Mucosa of descending colon (tissue), 3 donors: ENCODE measurements at regions not wholly inside any gene's neighbourhood (a gene's known extent, or its start where the extent isn't known, plus 50 kb on each side); places are given as distances from the start of the nearest gene placed in this dataset.
"Not testable (repeated sequence)": the region's sequence is repeated elsewhere in the genome, so short reads cannot be mapped to it uniquely, and the experiment has no call there.

Source experiments
- ATAC-seq: fragments of 200-7000 bp; cut with Tn5 transposase; one replicate; pipeline ENCODE4 v1.9.1; 2020; ENCODE audit warnings: mild to moderate bottlenecking, moderate library complexity
- DNase-seq, 3 donors: peaks; one replicate each; pipeline ENCODE4 v3.0.0-alpha.2; 2020
- H3K36me3 ChIP-seq: fragments of 200-600 bp; one replicate; pipeline ENCODE4 v1.8.0; 2021; ENCODE audit warnings: low read depth, mild to moderate bottlenecking
- H3K4me1 ChIP-seq: fragments of 200-600 bp; one replicate; pipeline ENCODE4 v1.8.0; 2021; ENCODE audit warnings: low read depth, mild to moderate bottlenecking
- H3K4me3 ChIP-seq: fragments of 200-600 bp; one replicate; pipeline ENCODE4 v1.8.0; 2021; ENCODE audit warnings: mild to moderate bottlenecking
- H3K9me3 ChIP-seq: fragments of 200-600 bp; one replicate; pipeline ENCODE4 v1.8.0; 2021; ENCODE audit warnings: mild to moderate bottlenecking
- intact Hi-C, 2 donors: fragments of 100-400 bp; cut with DNase I in 1 of 2; cut with micrococcal nuclease in 1 of 2; formaldehyde crosslinking; loops; one replicate each; pipeline versions ENCODE4 v1.11.0 to v1.11.1; 2022; cut with DNase I, micrococcal nuclease
- TF ChIP-seq, protein P1 (sequence below): fragments of 200-600 bp; IDR thresholded peaks from one replicate; pipeline ENCODE4 v1.8.0; 2022; ENCODE audit warnings: antibody characterized with exemption, mild to moderate bottlenecking
- donor health status: DM: no; HTN: no; CAD: no; lungs with moderate emphysema.
- donor health status: DM: no; HTN: no; CAD: no.
- donor health status: DM: no; HTN: yes; CAD: no.

DNA sequence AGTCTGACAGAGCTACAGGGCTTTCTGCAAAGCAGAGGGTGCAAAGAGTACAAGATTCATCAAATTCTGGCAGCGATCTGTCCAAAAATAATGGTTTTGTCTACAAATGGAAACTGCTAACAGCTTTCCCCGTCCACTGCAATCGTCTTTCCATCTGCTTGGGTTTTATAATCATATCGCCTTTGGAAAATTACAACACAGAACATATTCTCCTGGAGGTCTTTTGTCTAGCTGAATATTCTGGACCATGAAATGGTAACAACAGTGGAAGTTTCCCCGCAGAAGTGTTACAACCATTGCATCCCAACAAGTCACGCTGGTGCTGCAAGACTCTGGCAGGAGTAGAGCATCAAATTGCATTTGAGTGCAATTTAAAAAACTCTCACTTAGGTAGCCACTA, 101.2 kb upstream of the BOD1L1 start:
- TF ChIP-seq, protein P1, sequence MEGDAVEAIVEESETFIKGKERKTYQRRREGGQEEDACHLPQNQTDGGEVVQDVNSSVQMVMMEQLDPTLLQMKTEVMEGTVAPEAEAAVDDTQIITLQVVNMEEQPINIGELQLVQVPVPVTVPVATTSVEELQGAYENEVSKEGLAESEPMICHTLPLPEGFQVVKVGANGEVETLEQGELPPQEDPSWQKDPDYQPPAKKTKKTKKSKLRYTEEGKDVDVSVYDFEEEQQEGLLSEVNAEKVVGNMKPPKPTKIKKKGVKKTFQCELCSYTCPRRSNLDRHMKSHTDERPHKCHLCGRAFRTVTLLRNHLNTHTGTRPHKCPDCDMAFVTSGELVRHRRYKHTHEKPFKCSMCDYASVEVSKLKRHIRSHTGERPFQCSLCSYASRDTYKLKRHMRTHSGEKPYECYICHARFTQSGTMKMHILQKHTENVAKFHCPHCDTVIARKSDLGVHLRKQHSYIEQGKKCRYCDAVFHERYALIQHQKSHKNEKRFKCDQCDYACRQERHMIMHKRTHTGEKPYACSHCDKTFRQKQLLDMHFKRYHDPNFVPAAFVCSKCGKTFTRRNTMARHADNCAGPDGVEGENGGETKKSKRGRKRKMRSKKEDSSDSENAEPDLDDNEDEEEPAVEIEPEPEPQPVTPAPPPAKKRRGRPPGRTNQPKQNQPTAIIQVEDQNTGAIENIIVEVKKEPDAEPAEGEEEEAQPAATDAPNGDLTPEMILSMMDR, result no peak
- Histone ChIP-seq H3K9me3 (no peaks in the 10 kb centered on the region), H3K36me3 (no peaks in the 10 kb centered on the region), H3K4me1 (no peaks in the 10 kb centered on the region), H3K4me3 (no peak overlapping the region)
- intact Hi-C loops, result no loop called here
- no peak for ATAC-seq
- DNase-seq, result no peak

DNA sequence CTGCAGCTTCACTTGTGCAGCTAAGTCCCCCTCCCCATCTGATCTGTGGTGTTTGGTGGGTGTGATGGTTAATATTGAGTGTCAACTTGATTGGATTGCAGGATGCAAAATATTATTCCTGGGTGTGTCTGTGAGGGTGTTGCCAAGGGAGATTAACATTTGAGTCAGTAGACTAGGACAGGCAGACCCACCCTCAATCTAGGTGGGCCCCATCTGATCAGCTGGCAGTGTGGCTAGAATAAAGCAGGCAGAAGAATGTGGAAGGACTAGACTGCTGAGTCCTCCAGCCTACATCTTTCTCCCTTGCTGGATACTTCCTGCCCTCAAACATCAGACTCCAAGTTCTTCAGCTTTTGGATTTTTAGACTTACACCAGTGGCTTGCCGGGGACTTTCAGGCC, 103.5 kb upstream of the BOD1L1 start:
- TF ChIP-seq, protein P1, result no peak
- H3K4me3 ChIP-seq, result no peak overlapping the region
- ATAC-seq, result no peak
- no peak for DNase-seq
- H3K4me1 ChIP-seq, result no peaks in the 10 kb centered on the region
- H3K9me3 ChIP-seq, result no peaks in the 10 kb centered on the region
- no peaks in the 10 kb centered on the region for H3K36me3 ChIP-seq
- intact Hi-C loops, result no loop called here

DNA sequence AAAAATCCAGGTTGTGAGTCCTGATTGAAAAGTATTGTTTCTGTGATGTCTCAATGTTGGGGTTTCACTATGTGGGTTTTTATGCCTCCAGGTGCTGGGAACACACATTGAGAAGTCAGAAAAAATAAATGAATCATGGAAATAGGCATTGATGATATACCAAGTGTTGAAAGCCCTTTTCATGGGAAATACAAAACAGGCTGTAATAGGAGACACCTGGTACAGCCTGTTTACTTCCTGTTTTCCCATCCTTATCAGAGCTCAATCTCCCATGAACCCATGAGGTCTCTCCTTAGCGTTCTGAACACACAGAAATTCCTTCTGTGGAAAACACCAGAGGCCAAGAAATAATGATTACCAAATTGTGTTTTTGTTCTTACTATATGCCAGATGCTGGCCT, 106.3 kb upstream of the BOD1L1 start:
- intact Hi-C loops, result no loop called here
- no peak for DNase-seq
- TF ChIP-seq, protein P1, result no peak

DNA sequence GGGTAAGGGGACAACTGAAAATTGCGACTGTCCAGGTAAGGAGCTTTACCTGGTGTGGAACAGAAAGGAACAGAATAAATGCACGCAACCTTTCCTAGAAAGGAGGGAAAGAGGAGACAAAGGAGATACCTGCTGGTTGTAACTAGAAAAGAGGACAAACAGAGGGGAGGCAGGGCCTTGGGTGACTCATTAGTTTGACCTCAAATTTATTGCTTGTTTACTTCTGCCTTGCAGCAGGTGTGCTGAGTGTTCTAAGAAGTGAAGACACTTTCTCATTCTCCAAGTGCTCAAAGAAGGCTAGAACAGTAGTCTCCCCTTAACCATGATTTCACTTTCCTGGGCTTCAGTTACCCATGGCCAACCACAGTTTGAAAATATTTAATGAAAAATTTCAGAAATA, 123.1 kb upstream of the BOD1L1 start:
- DNase-seq, result no peak
- Histone ChIP-seq H3K4me3 (no peak overlapping the region), H3K4me1 (no peaks in the 10 kb centered on the region), H3K9me3 (no peaks in the 10 kb centered on the region), H3K36me3 (no peaks in the 10 kb centered on the region)
- TF ChIP-seq, protein P1, result no peak
- intact Hi-C loops, result no loop called here
- ATAC-seq, result no peak

More for the DNA sequence above, 106.3 kb upstream of the BOD1L1 start:
- no peaks in the 10 kb centered on the region for H3K4me1 ChIP-seq
- no peak for ATAC-seq
- H3K9me3 ChIP-seq, result no peaks in the 10 kb centered on the region
- H3K4me3 ChIP-seq, result no peak overlapping the region
- H3K36me3 ChIP-seq, result no peaks in the 10 kb centered on the region

DNA sequence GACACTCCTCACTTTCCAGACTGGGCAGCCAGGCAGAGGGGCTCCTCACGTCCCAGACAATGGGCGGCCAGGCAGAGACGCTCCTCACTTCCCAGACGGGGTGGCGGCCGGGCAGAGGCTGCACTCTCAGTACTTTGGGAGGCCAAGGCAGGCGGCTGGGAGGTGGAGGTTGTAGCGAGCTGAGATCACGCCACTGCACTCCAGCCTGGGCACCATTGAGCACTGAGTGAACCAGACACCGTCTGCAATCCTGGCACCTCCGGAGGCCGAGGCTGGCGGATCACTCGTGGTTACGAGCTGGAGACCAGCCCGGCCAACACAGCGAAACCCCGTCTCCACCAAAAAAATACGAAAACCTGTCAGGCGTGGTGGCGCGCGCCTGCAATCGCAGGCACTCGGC, 134.1 kb upstream of the BOD1L1 start:
- intact Hi-C loops, H3K9me3 ChIP-seq, DNase-seq, ATAC-seq, H3K4me3 ChIP-seq, H3K36me3 ChIP-seq, H3K4me1 ChIP-seq: not testable (repeated sequence)

DNA sequence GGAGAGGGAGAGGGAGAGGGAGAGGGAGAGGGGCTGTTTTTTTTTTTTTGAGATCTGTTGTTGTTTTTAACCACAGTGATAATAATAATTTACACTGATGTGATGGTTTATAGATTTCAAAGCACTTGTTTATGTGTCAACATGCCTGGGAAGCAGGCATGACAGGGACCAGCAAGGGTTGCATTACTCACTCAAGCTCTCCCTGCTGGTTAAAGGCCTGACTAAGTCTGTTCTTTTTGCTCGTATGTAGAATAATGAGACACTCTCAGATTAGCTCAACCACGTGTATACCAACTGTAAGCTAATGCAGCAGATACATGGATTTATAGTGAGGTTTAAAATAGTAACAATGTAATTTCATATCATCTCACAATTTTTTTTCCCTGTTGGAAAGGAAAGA, 134.6 kb upstream of the BOD1L1 start:
- Histone ChIP-seq H3K9me3 (no peaks in the 10 kb centered on the region), H3K4me1 (no peaks in the 10 kb centered on the region), H3K36me3 (no peaks in the 10 kb centered on the region), H3K4me3 (no peak overlapping the region)
- no peak for DNase-seq
- intact Hi-C loops, result no loop called here
- TF ChIP-seq, protein P1, result no peak
- no peak for ATAC-seq
